ENCODE measurements at regions not wholly inside any gene's neighbourhood (a gene's known extent, or its start where the extent isn't known, plus 50 kb on each side); places are given as distances from the start of the nearest gene placed in this dataset.
"Not testable (repeated sequence)": the region's sequence is repeated elsewhere in the genome, so short reads cannot be mapped to it uniquely, and the experiment has no call there.

GRCh38 chrX:113919387-113919786 lies 664.5 kb upstream of the HTR2C start:
- DNase-seq (ENCODE audit: low spot score): no peak

DNA sequence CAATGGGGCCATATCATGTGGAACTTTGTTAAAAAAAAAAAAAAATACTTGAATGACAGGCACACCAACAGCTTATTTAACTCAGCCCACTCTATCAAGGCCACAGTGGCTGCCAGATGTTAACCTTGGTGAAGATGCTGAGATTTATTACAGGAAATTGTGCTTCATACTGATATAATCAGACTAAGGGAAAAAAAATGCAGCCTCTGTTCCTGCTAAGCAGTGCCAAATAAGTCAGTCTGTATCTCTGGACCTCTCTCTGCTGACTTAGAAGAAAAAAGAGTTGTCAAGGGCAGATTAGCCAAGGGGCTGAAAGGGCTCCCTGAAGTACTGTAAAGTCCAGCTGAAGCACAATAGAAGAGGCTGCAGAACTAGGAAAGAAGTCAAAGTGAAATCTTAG lies 677.7 kb upstream of the HTR2C start:
- DNase-seq (ENCODE audit: low spot score): no peak

DNA sequence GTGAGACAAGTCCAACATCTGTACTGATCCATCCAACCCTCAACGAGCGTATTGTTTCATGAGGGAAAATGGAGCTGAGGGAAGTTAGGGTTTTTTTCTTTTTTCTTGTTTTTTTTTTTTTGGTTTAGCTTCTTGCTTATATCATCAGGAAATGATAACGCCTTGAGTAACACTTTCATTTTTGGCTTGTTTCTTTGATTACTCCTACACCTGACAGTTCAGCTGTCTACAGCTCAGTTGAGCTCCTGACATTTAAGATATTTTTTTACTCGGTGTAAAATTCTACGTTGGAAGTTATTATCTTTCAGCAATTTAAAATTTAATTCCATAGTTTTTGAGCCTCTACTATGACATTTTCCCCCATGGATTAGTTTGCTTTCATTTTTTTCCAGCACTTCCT lies 691.0 kb upstream of the HTR2C start:
- DNase-seq (ENCODE audit: low spot score): no peak

DNA sequence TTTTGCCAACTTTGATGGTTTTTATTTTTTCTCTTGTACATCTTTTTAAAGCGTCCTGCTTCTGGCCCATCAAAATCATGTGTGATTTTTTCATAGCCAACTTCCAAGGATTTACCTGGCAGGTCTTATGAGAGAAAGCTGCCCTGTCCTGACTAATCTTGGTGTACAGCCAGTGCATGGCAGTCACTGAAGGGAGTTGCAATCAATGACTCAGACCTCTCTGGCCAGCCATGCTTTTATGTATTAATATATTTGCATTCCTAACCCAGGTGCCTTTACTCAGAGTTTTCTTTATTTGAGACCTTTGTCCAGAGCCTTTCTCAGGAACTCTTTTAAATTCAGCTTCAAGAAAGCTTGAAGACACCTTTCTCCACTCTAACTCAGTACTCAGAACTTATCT lies 691.5 kb upstream of the HTR2C start:
- DNase-seq (ENCODE audit: low spot score): no peak

DNA sequence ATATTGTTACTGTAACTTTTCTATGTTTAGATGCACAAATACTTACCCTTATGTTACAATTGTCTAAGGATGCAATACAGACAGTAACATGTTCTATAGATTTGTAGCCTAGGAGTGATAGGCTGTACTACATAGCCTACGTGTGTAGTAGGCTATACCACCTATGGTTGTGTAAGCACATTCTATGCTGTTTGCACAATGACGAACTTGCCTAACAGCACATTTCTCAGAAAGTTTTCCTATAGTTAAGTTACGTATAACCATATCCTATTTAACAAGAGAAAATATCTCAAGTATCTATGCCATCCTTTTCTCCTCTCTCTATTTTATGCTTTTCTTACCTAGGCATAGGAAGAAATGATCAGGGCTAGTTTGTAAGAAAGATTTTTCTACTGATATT lies 710.8 kb upstream of the HTR2C start:
- no peak for DNase-seq (ENCODE audit: low spot score)

GRCh38 chrX:113868711-113869110 lies 715.2 kb upstream of the HTR2C start:
- DNase-seq (ENCODE audit: low spot score): no peak

- no peak for DNase-seq (ENCODE audit: low spot score)
Observed at GRCh38 chrX:113868177-113868576, 715.7 kb upstream of the HTR2C start.

DNA sequence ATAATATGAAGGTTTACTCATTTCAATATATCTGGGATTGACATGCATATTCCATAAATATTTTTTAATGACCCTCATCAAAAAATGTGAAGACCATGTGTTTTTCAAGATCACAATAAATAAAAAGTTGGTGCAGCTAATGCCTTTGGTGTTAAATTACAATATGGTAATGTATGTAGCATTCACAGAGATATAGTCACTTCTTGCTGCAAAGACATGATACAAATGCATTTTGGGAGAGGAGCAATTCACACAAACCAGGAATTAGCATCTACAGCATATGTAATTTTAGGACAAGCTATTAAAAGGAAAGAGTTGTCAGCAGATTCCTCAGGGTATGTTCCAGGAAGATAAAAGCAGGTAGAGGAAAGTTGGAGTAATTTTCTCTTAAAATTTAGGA lies 734.5 kb upstream of the HTR2C start:
- DNase-seq (ENCODE audit: low spot score): no peak

- DNase-seq (ENCODE audit: low spot score): no peak
Observed at GRCh38 chrX:113833096-113834055, 750.5 kb upstream of the HTR2C start.

DNA sequence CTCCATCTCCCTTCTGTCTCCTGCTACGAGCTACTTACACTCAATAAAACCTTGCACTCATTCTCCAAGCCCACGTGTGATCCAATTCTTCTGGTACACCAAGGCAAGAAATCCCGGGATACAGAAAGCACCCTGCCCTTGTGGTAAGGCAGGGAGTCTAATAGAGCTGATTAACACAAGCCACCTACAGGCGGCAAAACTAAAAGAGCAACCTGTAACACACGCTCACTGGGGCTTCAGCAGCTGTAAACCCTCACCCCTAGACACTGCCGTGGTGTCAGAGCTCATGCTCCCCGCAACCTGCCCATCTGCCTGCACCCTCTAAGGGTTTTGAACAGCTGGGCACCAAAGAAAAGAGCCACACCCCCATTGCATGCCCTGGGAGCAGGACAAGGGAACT lies 755.4 kb upstream of the HTR2C start:
- no peak for DNase-seq (ENCODE audit: low spot score)

DNA sequence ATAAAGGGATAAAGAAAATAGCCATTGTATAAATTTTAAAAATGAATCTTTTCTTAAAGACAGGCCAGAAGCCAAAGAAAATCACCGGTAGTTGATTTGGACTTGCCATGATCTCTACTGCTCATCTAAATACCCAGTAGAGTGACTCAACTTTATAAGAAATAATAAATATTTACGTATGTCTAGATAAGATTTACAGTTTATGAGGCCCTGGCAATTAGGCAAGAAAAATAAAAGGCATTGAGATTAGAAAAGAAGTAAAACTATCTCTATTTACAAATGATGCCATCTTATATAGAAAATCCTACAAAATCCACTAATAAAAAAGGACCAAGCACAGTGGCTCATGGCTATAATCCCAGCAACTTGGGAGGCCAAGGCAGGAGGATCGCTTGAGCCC lies 765.5 kb upstream of the HTR2C start:
- no peak for DNase-seq (ENCODE audit: low spot score)

GRCh38 chrX:113804819-113805218 lies 779.1 kb upstream of the HTR2C start:
- no peak for DNase-seq (ENCODE audit: low spot score)

GRCh38 chrX:113804291-113804690 lies 779.6 kb upstream of the HTR2C start:
- no peak for DNase-seq (ENCODE audit: low spot score)

- DNase-seq (ENCODE audit: low spot score): no peak
Observed at GRCh38 chrX:113802837-113803236, 781.0 kb upstream of the HTR2C start.

DNA sequence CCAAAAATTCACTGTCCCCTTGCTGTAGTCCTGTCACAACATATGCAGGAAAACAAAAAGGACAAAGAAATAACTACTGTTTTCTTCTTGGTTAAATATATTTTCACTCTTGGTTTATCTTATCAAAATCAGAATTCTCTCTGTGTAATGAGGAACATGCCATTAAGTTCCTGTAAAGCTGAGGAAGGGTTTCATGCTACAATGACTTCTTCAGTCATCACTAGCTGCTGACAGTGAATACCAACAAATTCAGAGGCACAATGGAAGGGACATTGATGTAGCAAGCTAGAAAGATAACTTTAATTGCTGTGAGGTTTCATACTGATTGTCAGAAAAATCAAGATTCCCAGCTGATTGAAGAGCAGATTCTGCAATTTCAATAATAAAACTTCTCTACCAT lies 782.9 kb upstream of the HTR2C start:
- DNase-seq (ENCODE audit: low spot score): no peak

DNA sequence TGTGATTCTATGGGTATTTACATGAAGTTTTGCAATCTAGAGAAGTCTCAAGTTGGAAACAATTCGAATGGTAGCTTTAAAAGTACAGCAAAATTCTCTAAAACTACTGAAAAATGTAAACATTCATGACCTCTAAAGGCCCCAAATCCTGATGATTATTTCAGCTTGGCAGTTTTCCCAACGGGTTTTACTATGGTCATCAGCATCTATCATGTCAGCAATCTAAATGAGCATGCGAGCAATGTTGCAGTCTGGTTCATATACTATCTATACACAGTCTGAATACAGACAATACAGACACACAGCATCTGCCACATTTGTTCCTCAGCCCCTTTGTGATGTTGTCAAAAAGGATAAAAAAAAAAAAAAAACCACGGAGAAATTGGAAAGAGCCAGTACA lies 790.3 kb upstream of the HTR2C start:
- DNase-seq (ENCODE audit: low spot score): no peak

DNA sequence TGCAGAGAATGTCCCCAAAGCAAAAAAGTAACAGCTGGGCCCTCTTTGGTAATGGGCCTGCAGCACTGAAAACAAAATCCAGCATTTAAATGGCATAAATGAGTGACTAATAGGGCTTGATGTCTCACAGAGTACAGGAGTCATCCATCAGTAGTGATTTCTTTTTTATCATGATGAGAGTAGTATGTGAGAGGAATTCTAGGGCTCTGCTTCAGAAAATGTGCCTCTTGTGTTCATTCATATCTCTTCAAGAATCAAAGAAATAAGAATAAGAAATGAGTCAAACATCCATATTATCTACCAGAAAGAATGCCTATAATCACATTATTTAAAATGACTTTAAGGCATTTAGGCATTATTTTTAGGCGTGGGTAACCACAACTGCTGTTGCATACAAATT lies 792.9 kb upstream of the HTR2C start:
- no peak for DNase-seq (ENCODE audit: low spot score)

DNA sequence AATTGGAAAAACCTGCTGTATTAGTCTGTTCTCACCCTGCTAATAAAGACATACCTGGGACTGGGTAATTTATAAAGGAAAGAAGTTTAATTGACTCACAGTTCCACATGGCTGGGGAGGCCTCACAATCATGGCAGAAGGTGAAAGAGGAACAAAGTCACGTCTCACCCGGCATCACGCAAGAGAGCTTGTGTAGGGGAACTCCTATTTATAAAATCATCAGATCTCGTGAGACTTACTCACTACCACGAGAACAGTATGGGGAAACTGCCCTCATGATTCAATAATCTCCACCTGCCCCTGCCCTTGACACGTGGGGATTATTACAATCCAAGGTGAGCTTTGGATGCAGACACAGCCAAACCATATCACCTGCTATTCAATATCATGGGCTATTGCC lies 799.1 kb upstream of the HTR2C start:
- not testable (repeated sequence) for DNase-seq (ENCODE audit: low spot score)

- DNase-seq (ENCODE audit: low spot score): no peak
Observed at GRCh38 chrX:113770806-113771205, 813.1 kb upstream of the HTR2C start.

- DNase-seq (ENCODE audit: low spot score): no peak
Observed at GRCh38 chrX:113770071-113770470, 813.8 kb upstream of the HTR2C start.

- no peak for DNase-seq (ENCODE audit: low spot score)
Observed at GRCh38 chrX:113759422-113759821, 824.5 kb upstream of the HTR2C start.

- DNase-seq (ENCODE audit: low spot score): no peak
Observed at GRCh38 chrX:113747274-113747973, 836.5 kb upstream of the HTR2C start.

GRCh38 chrX:113743069-113743468 lies 840.8 kb upstream of the HTR2C start:
- no peak for DNase-seq (ENCODE audit: low spot score)

All from ecto neural progenitor cell (in vitro differentiated cells).